GM23338 (cell line): ENCODE measurements at regions not wholly inside any gene's neighbourhood (a gene's known extent, or its start where the extent isn't known, plus 50 kb on each side); places are given as distances from the start of the nearest gene placed in this dataset.

ENCODE experiments used
- ATAC-seq: fragments of 200-7000 bp; cut with Tn5 transposase; 3 replicates; pipeline ENCODE4 v1.9.1; 2020
- DNase-seq: peaks from one replicate; pipeline ENCODE4 v3.0.0-alpha.2; 2015; ENCODE audit warnings: low spot score
- H2AFZ ChIP-seq: fragments of 200-600 bp; sonication (generic); 2 replicates; pipeline ENCODE4 v1.8.0; 2016; ENCODE audit warnings: antibody characterized with exemption, mild to moderate bottlenecking, moderate library complexity
- H3F3A ChIP-seq: fragments of 200-600 bp; sonication (generic); replicated peaks from 2 replicates; pipeline ENCODE4 v1.8.0; 2017; ENCODE audit warnings: antibody characterized with exemption, mixed run types, low read depth
- H3K27ac ChIP-seq: fragments of 200-600 bp; sonication (generic); 2 replicates; pipeline ENCODE4 v1.6.1; 2016; ENCODE audit warnings: low read depth
- H3K27me3 ChIP-seq: fragments of 200-600 bp; sonication (generic); 2 replicates; pipeline ENCODE4 v1.8.0; 2016; ENCODE audit warnings: mild to moderate bottlenecking, mixed run types, moderate library complexity; ENCODE audit not compliant: insufficient read depth
- H3K36me3 ChIP-seq: fragments of 200-600 bp; sonication (generic); 2 replicates; pipeline ENCODE4 v1.8.0; 2016; ENCODE audit warnings: mild to moderate bottlenecking; ENCODE audit not compliant: insufficient read depth
- H3K4me1 ChIP-seq: fragments of 200-600 bp; sonication (generic); 2 replicates; pipeline ENCODE4 v1.8.0; 2016; ENCODE audit warnings: mild to moderate bottlenecking, moderate library complexity; ENCODE audit not compliant: insufficient read depth
- H3K4me2 ChIP-seq: fragments of 200-600 bp; sonication (generic); 2 replicates; pipeline ENCODE4 v1.7.1; 2017; ENCODE audit warnings: mixed run types
- H3K4me3 ChIP-seq: fragments of 200-600 bp; sonication (generic); 2 replicates; pipeline ENCODE4 v1.6.1; 2016; ENCODE audit warnings: mixed run types
- H3K79me2 ChIP-seq: fragments of 200-600 bp; sonication (generic); replicated peaks from 2 replicates; pipeline ENCODE4 v1.8.0; 2017; ENCODE audit warnings: mild to moderate bottlenecking; ENCODE audit not compliant: insufficient read depth
- H3K9me2 ChIP-seq: fragments of 200-600 bp; sonication (generic); 2 replicates; pipeline ENCODE4 v1.8.0; 2017; ENCODE audit not compliant: insufficient read depth
- H4K20me1 ChIP-seq: fragments of 200-600 bp; sonication (generic); replicated peaks from 2 replicates; pipeline ENCODE4 v1.8.0; 2017; ENCODE audit warnings: mild to moderate bottlenecking; ENCODE audit not compliant: insufficient read depth
- H3K27ac Mint-ChIP-seq: 2 replicates; pipeline ENCODE4 v1.8.0; 2020; ENCODE audit warnings: inconsistent platforms, mild to moderate bottlenecking, moderate library complexity, mixed read lengths
- H3K27me3 Mint-ChIP-seq: 3 replicates; pipeline ENCODE4 v1.8.0; 2022; ENCODE audit warnings: low read depth, mild to moderate bottlenecking, moderate library complexity, mixed read lengths, inconsistent platforms; ENCODE audit not compliant: insufficient read depth, poor library complexity
- H3K36me3 Mint-ChIP-seq: 3 replicates; pipeline ENCODE4 v1.8.0; 2021; ENCODE audit warnings: low read depth, mild to moderate bottlenecking, inconsistent platforms, moderate library complexity, mixed read lengths
- H3K4me1 Mint-ChIP-seq: 3 replicates; pipeline ENCODE4 v1.8.0; 2020; ENCODE audit warnings: mild to moderate bottlenecking, inconsistent platforms, mixed read lengths
- H3K4me3 Mint-ChIP-seq: 3 replicates; pipeline ENCODE4 v1.8.0; 2021; ENCODE audit warnings: moderate library complexity, mild to moderate bottlenecking, inconsistent platforms, mixed read lengths
- H3K9me3 Mint-ChIP-seq: 3 replicates; pipeline ENCODE4 v1.8.0; 2020; ENCODE audit warnings: moderate library complexity, mild to moderate bottlenecking, inconsistent platforms, mixed read lengths
- CREB1 ChIP-seq: fragments of 250-450 bp; sonication (Bioruptor Pico); IDR thresholded peaks from 2 replicates; pipeline ENCODE4 v1.5.0; 2020; ENCODE audit warnings: low read depth, mild to moderate bottlenecking, moderate library complexity
- ETS1 ChIP-seq: IDR thresholded peaks from 2 replicates; pipeline ENCODE4 v1.6.1; 2016; ENCODE audit warnings: antibody characterized with exemption
- EZH2 ChIP-seq: fragments of 200-600 bp; sonication (generic); IDR thresholded peaks from one replicate; pipeline ENCODE4 v1.8.0; 2017; ENCODE audit warnings: antibody characterized with exemption, mild to moderate bottlenecking, low read depth; ENCODE audit not compliant: unreplicated experiment
- EZH2phosphoT487 ChIP-seq: fragments of 200-600 bp; sonication (generic); IDR thresholded peaks from one replicate; pipeline ENCODE4 v1.8.1; 2018; ENCODE audit warnings: antibody characterized with exemption; ENCODE audit not compliant: unreplicated experiment
- JUNB ChIP-seq: IDR thresholded peaks from one replicate; pipeline ENCODE4 v1.6.1; 2016; ENCODE audit warnings: antibody characterized with exemption; ENCODE audit not compliant: unreplicated experiment
- NANOG ChIP-seq: IDR thresholded peaks from 2 replicates; pipeline ENCODE4 v1.6.1; 2016; ENCODE audit warnings: antibody characterized with exemption, borderline replicate concordance
- POLR2AphosphoS5 ChIP-seq: IDR thresholded peaks from 2 replicates; pipeline ENCODE4 v1.6.1; 2016; ENCODE audit warnings: antibody characterized with exemption, low read depth
- REST ChIP-seq: IDR thresholded peaks from one replicate; pipeline ENCODE4 v1.6.1; 2018; ENCODE audit warnings: antibody characterized with exemption; ENCODE audit not compliant: unreplicated experiment
- STAT1 ChIP-seq: IDR thresholded peaks from one replicate; pipeline ENCODE4 v1.6.1; 2016; ENCODE audit warnings: antibody characterized with exemption; ENCODE audit not compliant: unreplicated experiment
- ZNF114 ChIP-seq: fragments of 250-450 bp; sonication (Bioruptor Pico); IDR thresholded peaks from 2 replicates; pipeline ENCODE4 v1.5.0; 2020; ENCODE audit warnings: mild to moderate bottlenecking, moderate library complexity
- ZNF331 ChIP-seq: fragments of 250-450 bp; sonication (Bioruptor Pico); IDR thresholded peaks from 2 replicates; pipeline ENCODE4 v1.5.0; 2020; ENCODE audit warnings: low read depth, mild to moderate bottlenecking, moderate library complexity
- ZNF462 ChIP-seq: fragments of 250-450 bp; sonication (Bioruptor Pico); IDR thresholded peaks from 2 replicates; pipeline ENCODE4 v1.5.0; 2020; ENCODE audit warnings: mild to moderate bottlenecking, moderate library complexity
- TF ChIP-seq, protein P1 (sequence below), 2 experiments: fragments of 200-600 bp in 1 of 2; sonication (generic) in 1 of 2; conservative IDR thresholded peaks; 2 replicates each; pipeline versions ENCODE4 v1.5.1 to v1.6.1; 2016 to 2017; ENCODE audit warnings: antibody characterized with exemption in 2 of 2, low read depth in 2 of 2, mild to moderate bottlenecking in 2 of 2, moderate library complexity in 1 of 2

DNA sequence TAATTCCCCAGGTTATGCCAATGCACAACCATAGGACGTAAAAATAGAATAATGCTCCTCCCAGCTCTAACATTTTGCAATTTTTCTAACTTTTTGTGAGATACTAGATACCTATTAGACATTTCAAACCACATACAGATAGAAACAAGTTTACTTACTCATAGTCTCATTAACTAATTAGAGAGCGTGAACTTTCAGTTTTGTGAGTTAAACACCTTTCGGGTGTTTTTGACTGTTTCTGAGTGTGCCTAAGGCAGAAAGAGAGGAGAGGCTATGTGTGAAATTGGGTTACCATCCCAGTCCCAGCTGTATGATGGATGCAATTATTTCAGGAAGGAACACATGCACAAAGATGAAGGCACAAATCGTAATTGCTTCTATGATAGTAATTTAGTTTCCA is 300.4 kb upstream of the POU1F1 start:
- Histone ChIP-seq H3K4me3 (no peak overlapping the region), H3K4me1 (no peaks in the 10 kb centered on the region), H3K9me2 (no peaks in the 10 kb centered on the region), H4K20me1 (no peaks in the 10 kb centered on the region), H3K79me2 (no peaks in the 10 kb centered on the region), H3K27me3 (no peaks in the 10 kb centered on the region), H3K36me3 (no peaks in the 10 kb centered on the region), H3F3A (no peaks in the 10 kb centered on the region), H2AFZ (no peak overlapping the region), H3K4me2 (no peak overlapping the region), H3K27ac (no peak overlapping the region)
- Mint-ChIP-seq H3K27me3 (no peaks in the 10 kb centered on the region), H3K9me3 (no peaks in the 10 kb centered on the region), H3K27ac (no peak overlapping the region), H3K36me3 (no peaks in the 10 kb centered on the region), H3K4me1 (no peaks in the 10 kb centered on the region), H3K4me3 (no peak overlapping the region)
- DNase-seq (no peak), ATAC-seq (no peak)
- TF ChIP-seq ZNF114, result no peak
- no peak for TF ChIP-seq NANOG
- TF ChIP-seq ETS1, result no peak
- no peak for TF ChIP-seq STAT1
- no peak for TF ChIP-seq REST
- no peak for TF ChIP-seq EZH2
- TF ChIP-seq, protein P1, sequence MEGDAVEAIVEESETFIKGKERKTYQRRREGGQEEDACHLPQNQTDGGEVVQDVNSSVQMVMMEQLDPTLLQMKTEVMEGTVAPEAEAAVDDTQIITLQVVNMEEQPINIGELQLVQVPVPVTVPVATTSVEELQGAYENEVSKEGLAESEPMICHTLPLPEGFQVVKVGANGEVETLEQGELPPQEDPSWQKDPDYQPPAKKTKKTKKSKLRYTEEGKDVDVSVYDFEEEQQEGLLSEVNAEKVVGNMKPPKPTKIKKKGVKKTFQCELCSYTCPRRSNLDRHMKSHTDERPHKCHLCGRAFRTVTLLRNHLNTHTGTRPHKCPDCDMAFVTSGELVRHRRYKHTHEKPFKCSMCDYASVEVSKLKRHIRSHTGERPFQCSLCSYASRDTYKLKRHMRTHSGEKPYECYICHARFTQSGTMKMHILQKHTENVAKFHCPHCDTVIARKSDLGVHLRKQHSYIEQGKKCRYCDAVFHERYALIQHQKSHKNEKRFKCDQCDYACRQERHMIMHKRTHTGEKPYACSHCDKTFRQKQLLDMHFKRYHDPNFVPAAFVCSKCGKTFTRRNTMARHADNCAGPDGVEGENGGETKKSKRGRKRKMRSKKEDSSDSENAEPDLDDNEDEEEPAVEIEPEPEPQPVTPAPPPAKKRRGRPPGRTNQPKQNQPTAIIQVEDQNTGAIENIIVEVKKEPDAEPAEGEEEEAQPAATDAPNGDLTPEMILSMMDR (conservative IDR thresholded peaks at IDR 0.05; ENCODE audit: low read depth in 2 of 2), result no peak
- no peak for TF ChIP-seq POLR2AphosphoS5
- TF ChIP-seq ZNF331 (CRISPR knock-in tag), result no peak
- TF ChIP-seq CREB1 (CRISPR knock-in tag), result no peak
- TF ChIP-seq EZH2phosphoT487, result no peak
- no peak for TF ChIP-seq ZNF462 (CRISPR knock-in tag)
- TF ChIP-seq JUNB, result no peak
